Suprapubic skin (tissue), 4 donors: ENCODE measurements at regions not wholly inside any gene's neighbourhood (a gene's known extent, or its start where the extent isn't known, plus 50 kb on each side); places are given as distances from the start of the nearest gene placed in this dataset.

Source experiments
- CTCF ChIP-seq, 2 donors: fragments of 200-600 bp in 1 of 2; fragments of 450-650 bp in 1 of 2; sonication (generic) in 1 of 2; IDR thresholded peaks; one replicate each; pipeline ENCODE4 v1.5.1; 2016 to 2019; ENCODE audit warnings: antibody characterized with exemption in 2 of 2, mild to moderate bottlenecking in 1 of 2, moderate library complexity in 1 of 2
- EP300 ChIP-seq: sonication (generic); formaldehyde crosslinking; IDR thresholded peaks from one replicate; pipeline ENCODE4 v1.6.1; 2017; ENCODE audit warnings: antibody characterized with exemption
- POLR2A ChIP-seq, 2 donors: fragments of 450-650 bp; IDR thresholded peaks; one replicate each; pipeline ENCODE4 v1.6.1; 2017; ENCODE audit warnings: antibody characterized with exemption in 2 of 2, mild to moderate bottlenecking in 2 of 2, moderate library complexity in 2 of 2
- POLR2AphosphoS5 ChIP-seq, 3 donors: sonication (generic); formaldehyde crosslinking; IDR thresholded peaks; one replicate each; pipeline ENCODE4 v1.6.1; 2017; ENCODE audit warnings: antibody characterized with exemption in 3 of 3

GRCh38 chr11:98390391-98390790, 630.4 kb upstream of the CNTN5 start:
- TF ChIP-seq EP300 (no peak), POLR2A (IDR thresholded peaks at IDR 0.05) (no peak), CTCF (IDR thresholded peaks at IDR 0.05) (no peak), POLR2AphosphoS5 (IDR thresholded peaks at IDR 0.05) (no peak)
